GM12875 (cell line): ENCODE measurements at regions not wholly inside any gene's neighbourhood (a gene's known extent, or its start where the extent isn't known, plus 50 kb on each side); places are given as distances from the start of the nearest gene placed in this dataset.

Experiments used
- H3K4me3 ChIP-seq: one replicate; pipeline ENCODE4 v1.5.1; 2011; ENCODE audit warnings: low read depth, low read length, control low read depth
- TF ChIP-seq, protein P1 (sequence below): IDR thresholded peaks from 2 replicates; pipeline ENCODE4 v1.5.1; 2011; ENCODE audit warnings: low read depth, mild to moderate bottlenecking, control low read depth, inconsistent platforms, low read length, moderate library complexity, borderline replicate concordance; ENCODE audit not compliant: insufficient read depth

DNA sequence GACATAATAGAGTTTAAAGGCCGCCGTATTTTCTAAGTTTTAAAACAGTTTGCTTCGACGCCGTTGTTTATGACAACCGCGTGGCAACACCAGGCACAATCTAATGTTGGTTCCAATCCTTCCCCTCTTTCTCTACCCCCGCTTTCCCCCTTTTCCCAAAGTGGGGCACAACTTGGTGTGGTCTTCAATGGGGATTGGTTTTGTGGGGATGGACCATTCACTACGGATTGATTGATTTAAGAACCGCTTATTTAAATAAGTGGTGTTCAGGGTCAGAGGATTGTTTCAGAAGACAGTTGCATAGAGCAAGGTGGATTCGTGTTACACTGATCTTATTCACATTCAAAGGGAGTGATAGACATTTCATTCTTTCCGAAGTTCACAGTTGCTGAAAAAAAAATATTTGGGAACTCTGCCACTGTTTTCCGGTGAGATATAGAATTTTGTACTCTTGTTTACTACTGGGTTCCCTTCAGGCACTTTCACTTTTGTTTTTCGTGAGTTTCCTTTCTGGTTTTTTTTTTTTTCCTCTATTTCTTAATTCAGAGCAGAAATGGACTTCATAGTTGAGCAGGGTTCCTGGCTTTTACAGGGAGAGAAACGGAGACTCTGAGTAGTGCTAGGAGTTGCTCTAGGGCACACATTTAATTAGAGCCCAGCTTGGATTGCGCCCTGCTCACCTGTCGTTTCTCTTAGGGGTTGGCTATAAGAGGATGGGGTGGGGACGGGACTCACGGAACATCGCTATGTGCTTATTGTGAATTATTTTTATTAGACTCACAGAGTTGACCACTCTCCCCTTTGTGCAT is 79.6 kb upstream of the AK4 start:
- TF ChIP-seq, protein P1, sequence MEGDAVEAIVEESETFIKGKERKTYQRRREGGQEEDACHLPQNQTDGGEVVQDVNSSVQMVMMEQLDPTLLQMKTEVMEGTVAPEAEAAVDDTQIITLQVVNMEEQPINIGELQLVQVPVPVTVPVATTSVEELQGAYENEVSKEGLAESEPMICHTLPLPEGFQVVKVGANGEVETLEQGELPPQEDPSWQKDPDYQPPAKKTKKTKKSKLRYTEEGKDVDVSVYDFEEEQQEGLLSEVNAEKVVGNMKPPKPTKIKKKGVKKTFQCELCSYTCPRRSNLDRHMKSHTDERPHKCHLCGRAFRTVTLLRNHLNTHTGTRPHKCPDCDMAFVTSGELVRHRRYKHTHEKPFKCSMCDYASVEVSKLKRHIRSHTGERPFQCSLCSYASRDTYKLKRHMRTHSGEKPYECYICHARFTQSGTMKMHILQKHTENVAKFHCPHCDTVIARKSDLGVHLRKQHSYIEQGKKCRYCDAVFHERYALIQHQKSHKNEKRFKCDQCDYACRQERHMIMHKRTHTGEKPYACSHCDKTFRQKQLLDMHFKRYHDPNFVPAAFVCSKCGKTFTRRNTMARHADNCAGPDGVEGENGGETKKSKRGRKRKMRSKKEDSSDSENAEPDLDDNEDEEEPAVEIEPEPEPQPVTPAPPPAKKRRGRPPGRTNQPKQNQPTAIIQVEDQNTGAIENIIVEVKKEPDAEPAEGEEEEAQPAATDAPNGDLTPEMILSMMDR = no peak

DNA sequence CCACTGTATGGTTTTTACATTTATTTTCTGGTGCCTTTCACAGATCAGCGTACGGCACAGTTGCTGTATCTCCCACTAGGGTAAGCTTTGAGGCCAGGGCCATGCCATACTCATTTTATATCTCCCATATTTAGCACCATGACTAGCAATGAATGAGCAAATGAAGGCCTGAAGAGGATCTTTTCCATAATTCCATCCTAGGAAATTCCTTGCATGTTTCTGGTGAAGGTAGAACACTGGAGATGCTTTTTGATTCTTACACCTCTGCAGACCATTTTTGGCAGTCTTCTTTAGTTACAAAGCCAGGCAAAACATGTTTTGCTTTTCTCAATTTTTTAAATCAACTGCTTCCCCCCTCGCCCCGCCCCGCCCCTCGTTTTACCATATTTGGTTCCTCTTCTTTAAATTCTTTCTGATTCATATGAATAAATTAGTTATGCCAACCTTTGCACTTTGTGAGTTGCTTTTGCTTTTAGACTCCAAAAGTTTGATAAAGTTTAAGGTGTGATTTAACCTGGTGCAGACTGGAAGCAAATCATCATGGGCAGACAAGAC is 78.9 kb upstream of the AK4 start:
- peak overlapping the region; percentile 52 for H3K4me3 ChIP-seq
- TF ChIP-seq, protein P1 = no peak

More for the DNA sequence above, 79.6 kb upstream of the AK4 start:
- peak overlapping the region; percentile 52 for H3K4me3 ChIP-seq

DNA sequence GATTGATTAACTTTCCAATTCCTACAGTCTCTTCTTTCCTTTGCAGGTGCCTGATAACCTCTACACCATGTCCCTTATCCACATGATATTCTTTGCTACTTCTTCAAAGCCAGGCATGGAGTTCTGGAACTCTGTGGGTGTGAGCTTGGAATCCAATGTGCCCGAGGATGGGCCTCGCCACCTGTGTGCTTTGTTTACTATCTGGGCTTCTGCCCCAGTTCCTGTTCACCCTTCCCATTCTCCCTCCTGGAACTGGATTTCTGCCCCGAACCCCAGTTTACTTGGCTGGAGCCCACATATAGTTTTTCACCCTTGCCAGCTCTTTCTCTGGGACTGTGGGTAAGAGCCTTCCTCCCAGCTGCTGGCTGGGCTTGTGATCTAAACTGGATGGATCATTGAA is 75.2 kb upstream of the AK4 start:
- TF ChIP-seq, protein P1 = no peak
- H3K4me3 ChIP-seq = no peak overlapping the region

DNA sequence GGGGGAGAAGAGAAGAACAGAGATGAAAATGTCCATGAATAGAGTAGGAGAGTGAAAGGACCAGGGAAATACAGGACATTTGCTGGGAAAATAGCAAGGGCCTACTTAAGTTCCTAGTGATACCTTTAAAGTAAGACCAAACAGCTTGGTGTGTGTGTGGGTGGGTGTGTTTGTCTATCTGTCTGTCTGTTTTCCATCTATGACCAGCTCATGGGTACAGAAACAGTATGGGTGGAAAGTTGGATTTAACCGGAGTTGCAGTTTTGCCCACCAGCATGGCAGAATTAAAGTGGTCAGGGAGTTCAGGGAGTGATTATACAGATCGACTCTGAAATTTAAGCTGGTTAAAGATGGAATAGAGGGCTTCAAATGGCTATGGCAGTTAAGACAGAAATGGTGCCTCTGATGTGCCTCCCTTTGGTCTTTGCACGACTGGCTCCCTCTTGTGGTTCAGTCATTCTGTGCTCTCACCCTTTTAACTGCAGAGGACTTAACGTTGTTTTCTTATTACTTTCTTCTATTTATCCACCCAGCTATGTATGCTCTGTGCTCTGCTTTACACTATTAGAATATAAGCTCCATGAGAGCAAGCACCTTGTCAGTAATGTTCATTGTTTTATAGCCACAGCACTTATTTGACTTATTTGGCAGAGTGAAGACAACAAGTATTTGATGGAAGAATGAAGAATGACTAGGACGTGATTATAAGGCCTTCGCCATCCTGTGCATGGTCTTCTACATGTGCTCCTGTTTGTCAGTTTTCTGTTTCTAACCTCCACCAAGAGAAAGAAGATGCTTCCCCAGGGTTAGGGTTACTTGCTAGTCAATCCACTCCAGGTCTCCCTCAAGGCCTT is 72.7 kb upstream of the AK4 start:
- TF ChIP-seq, protein P1 = peak; percentile 69

DNA sequence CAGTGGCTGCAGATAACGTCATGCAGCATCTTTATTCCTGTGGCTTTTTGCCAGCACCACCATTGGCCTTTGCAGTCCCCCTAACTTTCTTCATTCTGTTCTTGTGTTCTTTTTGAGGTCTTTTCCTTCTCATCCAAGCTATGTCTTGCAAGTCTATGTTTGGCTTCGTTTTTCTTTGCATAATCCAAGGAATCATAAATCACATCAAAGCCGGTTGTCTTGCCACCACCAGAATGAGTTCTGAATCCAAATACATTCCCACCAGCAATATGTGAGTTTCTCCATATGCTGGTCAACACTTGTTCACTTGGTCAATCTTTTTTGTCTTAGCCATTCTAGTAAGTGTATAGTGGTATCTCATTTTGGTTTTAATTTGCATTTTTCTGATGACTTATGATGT is 70.6 kb upstream of the AK4 start:
- H3K4me3 ChIP-seq = no peak overlapping the region
- TF ChIP-seq, protein P1 = no peak

More for the DNA sequence above, 72.7 kb upstream of the AK4 start:
- no peak overlapping the region for H3K4me3 ChIP-seq

DNA sequence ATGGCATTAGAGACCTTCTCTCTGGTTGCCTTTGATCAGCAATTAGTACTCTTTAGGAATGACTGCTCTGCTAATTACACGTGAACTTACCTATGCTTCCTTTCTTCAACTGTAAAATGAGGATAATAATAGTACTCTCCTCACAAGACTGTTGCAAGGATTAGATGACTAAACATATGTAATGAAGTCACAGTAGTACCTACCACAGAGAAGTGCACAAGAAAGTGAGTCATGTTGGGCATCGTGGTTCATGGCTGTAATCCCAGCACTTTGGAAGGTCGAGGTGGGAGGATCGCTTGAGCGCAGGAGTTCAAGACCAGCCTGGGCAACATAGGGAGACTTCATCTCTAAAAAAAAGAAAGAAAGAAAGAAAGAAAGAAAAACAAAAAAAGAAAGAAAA is 68.1 kb upstream of the AK4 start:
- TF ChIP-seq, protein P1 = no peak
- no peak overlapping the region for H3K4me3 ChIP-seq
